Anterior cingulate cortex (tissue), 58 donors: ENCODE measurements at regions not wholly inside any gene's neighbourhood (a gene's known extent, or its start where the extent isn't known, plus 50 kb on each side); places are given as distances from the start of the nearest gene placed in this dataset.

Source experiments
- DNase-seq, 58 donors: peaks; one replicate each; lab custom pipeline; 2025; lab: John Stamatoyannopoulos, UW

GRCh38 chr16:26993963-26994362 lies 72.8 kb upstream of the C16orf82 start:
- no peak for DNase-seq

- DNase-seq = no peak
Measured at GRCh38 chr16:26995522-26995921, 71.2 kb upstream of the C16orf82 start.

- DNase-seq = no peak
Measured at GRCh38 chr16:27005386-27005785, 61.3 kb upstream of the C16orf82 start.
